Peyer's patch (tissue), 4 donors: ENCODE measurements at regions not wholly inside any gene's neighbourhood (a gene's known extent, or its start where the extent isn't known, plus 50 kb on each side); places are given as distances from the start of the nearest gene placed in this dataset.

ENCODE experiments used
- CTCF ChIP-seq, 6 experiments: fragments of 450-650 bp in 4 of 6; fragments of 200-600 bp in 2 of 6; sonication (generic) in 1 of 6; IDR thresholded peaks; one replicate each; pipeline ENCODE4 v1.5.1; 2017 to 2019; ENCODE audit warnings: antibody characterized with exemption in 6 of 6, mild to moderate bottlenecking in 3 of 6, moderate library complexity in 1 of 6
- POLR2A ChIP-seq, 2 donors: fragments of 450-650 bp; IDR thresholded peaks; one replicate each; pipeline ENCODE4 v1.5.1; 2017; ENCODE audit warnings: antibody characterized with exemption in 2 of 2, mild to moderate bottlenecking in 2 of 2, moderate library complexity in 2 of 2

GRCh38 chr6:33934731-33935270 is 131.0 kb upstream of the MLN start:
- TF ChIP-seq CTCF (IDR thresholded peaks at IDR 0.05) (no peak), POLR2A (IDR thresholded peaks at IDR 0.05) (no peak)
